ENCODE measurements at regions not wholly inside any gene's neighbourhood (a gene's known extent, or its start where the extent isn't known, plus 50 kb on each side); places are given as distances from the start of the nearest gene placed in this dataset.

DNA sequence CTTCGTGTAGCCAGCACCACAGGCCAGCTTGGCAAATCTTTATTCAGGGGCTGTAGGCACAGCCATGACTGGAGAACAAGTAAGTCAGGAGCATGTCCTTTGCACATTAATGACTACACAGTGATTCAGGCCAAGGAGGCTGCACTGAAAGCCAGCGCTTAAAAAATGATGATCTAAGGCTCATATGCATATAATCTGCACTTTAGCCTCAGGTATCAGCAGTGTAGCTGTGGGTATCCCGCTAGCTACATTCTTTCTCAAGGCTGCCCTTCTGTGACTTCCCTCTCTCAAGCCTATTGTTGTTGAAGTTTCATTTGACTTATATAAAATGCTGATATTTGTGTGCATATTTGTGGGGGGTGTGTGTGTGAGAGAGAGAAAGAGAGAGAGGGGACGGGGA, 62.6 kb upstream of the RGL1 start:
- H4K20me1 ChIP-seq (ENCODE audit: control insufficient read depth, insufficient read depth, insufficient read length): no peaks in the 10 kb centered on the region
- no peak overlapping the region for H2BK20ac ChIP-seq (ENCODE audit: low read depth, low read length, poor library complexity, severe bottlenecking)
- no peak overlapping the region for H3K9ac ChIP-seq (ENCODE audit: extremely low read depth, insufficient read length, low read length)
- no peak overlapping the region for H2BK120ac ChIP-seq (ENCODE audit: low read depth, low read length, poor library complexity, severe bottlenecking)
- H3K4me3 Mint-ChIP-seq: no peak overlapping the region
- H3K79me1 ChIP-seq (ENCODE audit: insufficient read depth, low read depth, low read length, poor library complexity, severe bottlenecking): no peaks in the 10 kb centered on the region
- no peaks in the 10 kb centered on the region for H3K27me3 Mint-ChIP-seq (ENCODE audit: low read depth)
- H2AK5ac ChIP-seq (ENCODE audit: insufficient read length, low read length): no peak overlapping the region
- no peak overlapping the region for H2BK15ac ChIP-seq (ENCODE audit: low read depth, low read length)
- H4K5ac ChIP-seq (ENCODE audit: insufficient read length, low read depth, low read length): no peak overlapping the region
- no peak overlapping the region for H4K8ac ChIP-seq (replicated peaks; ENCODE audit: insufficient read length, low read depth, low read length)
- no peak overlapping the region for H2AFZ ChIP-seq (ENCODE audit: low read length)
- no peak overlapping the region for H2BK12ac ChIP-seq (ENCODE audit: insufficient read length, low read depth, low read length)
- H3K18ac ChIP-seq (ENCODE audit: insufficient read length, low read depth, low read length): no peak overlapping the region
- H3K14ac ChIP-seq (ENCODE audit: insufficient read depth, low read length): no peak overlapping the region
- no peak overlapping the region for H4K91ac ChIP-seq (ENCODE audit: insufficient read length, low read depth, low read length)
- H3K4me2 ChIP-seq (ENCODE audit: insufficient read depth, insufficient read length, low read length): no peak overlapping the region
- no peak overlapping the region for H3K56ac ChIP-seq (ENCODE audit: insufficient read length, low read depth, low read length)
- DNase-seq: no peak
- no peaks in the 10 kb centered on the region; the same call in 1 of the 2 replicates for H3K4me1 ChIP-seq (ENCODE audit: insufficient read depth, low read length)
- H3T11ph ChIP-seq (ENCODE audit: low read length): no peak overlapping the region
- no peaks in the 10 kb centered on the region for H3K27me3 ChIP-seq (ENCODE audit: insufficient read depth, low read length)
- no peak overlapping the region for H3K27ac Mint-ChIP-seq
- H3K36me3 Mint-ChIP-seq (ENCODE audit: insufficient read depth in 1 of 3, low read depth in 3 of 3): peaks cover 0 to 4% (median 1%) of the 10 kb centered on the region in 3 experiments; a peak in 2 of 7 replicates
- no peaks in the 10 kb centered on the region for H3K23me2 ChIP-seq (ENCODE audit: insufficient read length, low read depth, low read length, poor library complexity, severe bottlenecking)
- TF ChIP-seq, protein P1, sequence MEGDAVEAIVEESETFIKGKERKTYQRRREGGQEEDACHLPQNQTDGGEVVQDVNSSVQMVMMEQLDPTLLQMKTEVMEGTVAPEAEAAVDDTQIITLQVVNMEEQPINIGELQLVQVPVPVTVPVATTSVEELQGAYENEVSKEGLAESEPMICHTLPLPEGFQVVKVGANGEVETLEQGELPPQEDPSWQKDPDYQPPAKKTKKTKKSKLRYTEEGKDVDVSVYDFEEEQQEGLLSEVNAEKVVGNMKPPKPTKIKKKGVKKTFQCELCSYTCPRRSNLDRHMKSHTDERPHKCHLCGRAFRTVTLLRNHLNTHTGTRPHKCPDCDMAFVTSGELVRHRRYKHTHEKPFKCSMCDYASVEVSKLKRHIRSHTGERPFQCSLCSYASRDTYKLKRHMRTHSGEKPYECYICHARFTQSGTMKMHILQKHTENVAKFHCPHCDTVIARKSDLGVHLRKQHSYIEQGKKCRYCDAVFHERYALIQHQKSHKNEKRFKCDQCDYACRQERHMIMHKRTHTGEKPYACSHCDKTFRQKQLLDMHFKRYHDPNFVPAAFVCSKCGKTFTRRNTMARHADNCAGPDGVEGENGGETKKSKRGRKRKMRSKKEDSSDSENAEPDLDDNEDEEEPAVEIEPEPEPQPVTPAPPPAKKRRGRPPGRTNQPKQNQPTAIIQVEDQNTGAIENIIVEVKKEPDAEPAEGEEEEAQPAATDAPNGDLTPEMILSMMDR (conservative IDR thresholded peaks at IDR 0.05): no peak
- no peak overlapping the region for H3K23ac ChIP-seq (ENCODE audit: insufficient read length, low read depth, low read length)
- no peaks in the 10 kb centered on the region for H3K79me2 ChIP-seq (ENCODE audit: insufficient read depth, low read length)
- H3K27ac ChIP-seq (ENCODE audit: insufficient read length, low read depth, low read length): no peak overlapping the region
- WGBS (ENCODE audit: extremely low coverage, insufficient read length, low lambda C conversion rate): no CpG with 5 or more reads among the region's 4 CpGs
- no peak overlapping the region for H3K4ac ChIP-seq (ENCODE audit: low read depth, low read length)
- no peaks in the 10 kb centered on the region for H3K9me3 ChIP-seq (ENCODE audit: control insufficient read depth, low read depth, low read length)
- H2BK5ac ChIP-seq (ENCODE audit: insufficient read length, low read length): no peak overlapping the region
- no peaks in the 10 kb centered on the region for H3K9me3 Mint-ChIP-seq
- H3K4me1 Mint-ChIP-seq: peaks cover 9 to 12% of the 10 kb centered on the region in 2 experiments
